GM18909 (cell line): ENCODE measurements at regions not wholly inside any gene's neighbourhood (a gene's known extent, or its start where the extent isn't known, plus 50 kb on each side); places are given as distances from the start of the nearest gene placed in this dataset.

Source experiments
- ATAC-seq: cut with Tn5 transposase; IDR thresholded peaks from one replicate; pipeline ENCODE4 v1.9.1; 2021; ENCODE audit warnings: mild to moderate bottlenecking; ENCODE audit not compliant: unreplicated experiment, poor library complexity

DNA sequence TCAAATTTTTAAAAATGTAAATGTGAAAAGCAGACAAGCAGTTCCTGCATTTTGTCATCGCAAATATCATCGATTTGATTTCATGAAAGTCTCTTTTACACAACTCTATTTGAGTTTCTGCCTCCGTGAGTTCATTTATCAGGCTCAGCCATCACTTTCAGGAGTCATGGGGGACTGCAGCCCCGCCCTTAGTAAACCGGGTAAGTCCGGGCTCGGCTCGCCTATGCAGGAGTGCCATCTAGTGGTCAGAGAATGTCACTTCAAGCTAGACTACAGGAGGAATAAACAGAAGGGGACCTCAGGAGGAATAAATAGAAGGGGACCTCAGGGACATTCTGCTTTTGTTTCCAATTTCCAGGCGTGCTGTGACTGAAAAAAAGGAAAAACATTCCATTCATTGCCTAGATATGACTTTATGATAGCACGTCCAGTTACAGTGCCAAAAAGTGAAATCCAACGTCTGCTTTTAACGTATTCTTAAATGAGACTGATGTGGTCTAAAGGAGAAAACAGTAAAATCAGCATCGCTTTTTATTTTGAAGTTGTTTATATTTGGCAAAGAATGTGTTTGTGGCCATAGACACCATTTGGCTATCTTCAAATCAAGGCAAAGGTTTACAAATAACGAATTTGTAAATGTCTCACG, 333.9 kb downstream of the HACE1 start:
- ATAC-seq = peak; percentile 98

DNA sequence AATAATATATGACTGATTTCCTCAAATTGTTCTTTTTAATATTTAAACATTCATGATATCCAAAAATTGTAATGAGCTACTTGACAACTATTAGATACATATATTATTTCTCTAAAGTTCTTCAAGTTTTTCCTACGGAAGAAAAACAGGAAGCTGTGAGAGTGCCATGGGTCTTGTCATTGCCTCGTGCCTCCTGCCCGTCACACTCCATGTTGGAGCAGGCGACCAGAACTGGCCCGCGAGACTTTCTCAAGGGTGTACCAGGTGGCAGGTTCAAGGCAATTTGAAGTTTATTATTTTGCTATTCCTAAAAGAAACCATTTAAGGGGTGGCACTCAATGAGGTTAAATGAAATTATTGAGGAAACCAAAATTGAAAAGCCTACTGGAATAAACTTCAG, 337.2 kb downstream of the HACE1 start:
- no peak for ATAC-seq

DNA sequence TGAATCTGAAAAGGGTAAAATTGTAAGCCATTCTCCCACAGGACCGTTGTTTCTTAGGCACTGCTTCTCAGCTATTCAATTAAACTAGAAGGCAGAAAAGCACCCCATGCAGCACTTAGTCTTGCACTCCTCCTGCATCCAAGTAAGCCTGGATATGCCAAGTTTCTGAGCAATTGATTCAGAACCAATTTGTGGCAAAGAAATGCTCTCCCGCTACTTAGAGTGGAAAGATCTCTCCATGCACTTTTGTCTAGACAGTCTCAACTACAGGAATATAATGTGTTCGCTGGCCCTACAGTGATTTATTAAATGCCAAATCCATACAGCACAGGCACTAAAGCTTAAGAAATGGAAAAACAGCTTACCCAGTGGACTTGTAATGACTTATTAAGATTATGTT, 338.5 kb downstream of the HACE1 start:
- ATAC-seq = no peak

DNA sequence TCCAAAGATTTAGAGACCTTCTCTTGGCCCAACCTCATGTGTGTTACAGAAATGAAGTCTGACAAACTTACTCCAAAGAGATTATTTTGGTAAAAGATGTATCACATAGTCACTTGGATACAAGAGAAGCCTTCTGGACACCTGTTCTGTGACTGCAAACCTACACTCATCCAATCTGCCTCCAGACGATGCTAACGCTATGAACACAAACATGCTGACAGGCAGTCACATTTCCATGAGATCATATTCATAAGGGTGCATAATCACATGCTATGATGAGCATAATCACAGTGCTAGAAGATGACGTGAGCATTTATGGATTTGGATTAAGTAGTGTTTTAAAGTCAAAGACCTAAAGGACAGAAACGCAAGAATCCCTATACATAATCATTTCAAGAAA, 340.2 kb downstream of the HACE1 start:
- no peak for ATAC-seq

DNA sequence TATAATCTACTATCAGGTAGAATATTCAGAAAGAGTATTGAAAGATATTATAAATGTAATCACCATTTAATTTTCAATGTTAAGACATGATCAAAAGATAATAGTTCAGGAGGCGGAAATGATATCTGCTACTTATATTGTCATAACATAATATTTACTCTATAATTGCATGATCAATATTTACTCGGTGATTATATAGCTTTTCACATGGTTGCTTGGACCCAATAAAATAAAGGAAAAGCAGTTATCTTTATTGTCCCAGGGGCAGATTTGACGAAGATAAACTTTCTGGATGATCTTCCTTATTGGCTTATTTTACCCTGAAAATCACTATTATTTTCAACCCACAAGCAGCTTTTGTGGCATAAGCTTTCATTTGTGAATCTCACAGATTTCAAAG, 350.4 kb downstream of the HACE1 start:
- ATAC-seq = no peak

DNA sequence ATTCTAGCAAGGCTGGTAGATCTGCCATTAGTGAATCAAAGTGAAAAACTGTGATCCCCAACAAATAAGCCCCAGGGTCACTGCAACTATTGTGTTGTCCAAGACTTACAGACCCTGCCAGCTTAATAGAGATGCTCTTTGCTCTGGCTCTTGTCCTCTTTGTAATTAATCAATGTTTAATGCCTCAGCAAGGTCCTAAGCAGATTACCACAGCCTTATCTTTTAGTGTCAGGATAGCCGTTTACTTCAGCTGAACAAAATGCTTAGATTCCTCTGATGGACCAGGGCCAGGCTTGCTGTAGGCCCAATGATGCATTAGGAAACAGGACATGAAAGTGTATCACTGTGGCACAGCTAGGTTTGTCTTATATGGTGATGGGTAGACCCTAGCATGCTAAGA, 353.3 kb downstream of the HACE1 start:
- ATAC-seq = no peak

DNA sequence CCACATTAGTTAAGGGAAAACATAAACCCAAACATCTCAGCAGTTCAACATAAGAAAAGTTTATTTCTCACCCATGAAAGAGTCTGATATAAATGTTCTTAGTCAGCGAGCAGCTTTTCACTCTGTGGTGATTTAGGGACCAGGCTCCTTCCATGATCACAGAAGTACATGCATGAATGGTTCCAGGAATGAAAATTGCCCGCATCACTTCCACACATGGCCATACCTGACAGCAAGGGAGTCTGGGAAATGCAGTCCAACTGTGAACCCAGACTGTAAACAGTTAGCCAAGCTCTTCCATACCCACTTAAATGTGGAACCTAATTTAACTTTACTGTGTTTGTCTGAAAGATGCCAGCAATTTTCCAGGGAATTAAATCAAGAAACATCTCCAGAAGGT, 353.9 kb downstream of the HACE1 start:
- no peak for ATAC-seq

DNA sequence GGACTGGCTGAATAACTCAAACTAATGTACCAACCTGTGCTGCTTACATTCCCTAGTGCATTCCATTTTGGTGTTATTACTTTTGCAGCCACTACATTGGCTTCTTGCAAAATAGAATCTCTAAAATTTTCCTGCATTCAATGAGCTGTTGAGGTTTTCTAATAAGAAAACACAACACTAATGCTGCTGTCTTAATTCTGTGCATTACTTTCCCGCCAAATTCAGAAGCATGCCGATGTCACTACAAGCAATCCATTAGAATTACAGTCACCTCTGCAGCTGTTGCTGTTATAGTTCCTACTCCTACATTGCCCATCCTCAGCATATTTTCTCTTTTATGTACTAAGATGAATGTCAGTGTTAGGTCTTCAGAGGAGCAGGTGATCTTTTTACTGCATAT, 359.5 kb downstream of the HACE1 start:
- no peak for ATAC-seq

DNA sequence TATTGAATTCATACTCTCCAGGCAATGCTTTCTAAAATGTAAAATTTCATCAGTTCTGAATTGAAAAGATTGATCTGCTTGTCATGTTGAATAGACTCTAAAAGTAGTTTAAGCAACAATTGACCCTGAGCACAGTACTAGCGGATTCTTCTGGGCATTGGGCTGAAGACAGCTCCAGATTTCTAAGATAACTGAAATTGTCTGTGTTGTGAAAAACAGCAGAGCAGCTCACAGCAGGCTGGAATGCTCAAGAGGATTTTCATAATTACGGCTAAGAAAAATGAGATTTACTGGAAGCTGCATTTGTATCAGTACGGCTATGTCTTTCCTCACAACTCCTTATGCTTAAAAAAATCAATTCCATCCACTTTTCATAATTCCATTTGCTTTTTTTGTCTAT, 373.7 kb downstream of the HACE1 start:
- no peak for ATAC-seq

DNA sequence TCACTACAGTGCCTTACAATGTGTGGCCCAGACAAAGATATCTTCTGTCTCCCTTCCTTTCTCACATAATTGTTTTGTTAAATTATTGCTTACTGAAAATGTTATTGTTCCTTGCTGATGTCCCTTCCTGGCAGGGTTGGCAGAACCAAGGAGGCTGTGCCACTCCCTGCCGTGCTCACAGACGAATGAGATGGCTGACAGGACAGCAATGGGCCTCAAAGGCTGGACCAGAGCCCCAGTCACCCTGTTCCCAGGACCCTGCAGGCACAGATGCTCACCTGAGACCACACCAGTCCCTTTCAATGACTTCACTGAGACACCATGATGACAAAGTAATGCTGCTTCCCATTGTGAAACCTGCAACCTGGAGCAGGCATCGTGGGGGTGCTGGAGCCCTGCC, 375.1 kb downstream of the HACE1 start:
- ATAC-seq = no peak

DNA sequence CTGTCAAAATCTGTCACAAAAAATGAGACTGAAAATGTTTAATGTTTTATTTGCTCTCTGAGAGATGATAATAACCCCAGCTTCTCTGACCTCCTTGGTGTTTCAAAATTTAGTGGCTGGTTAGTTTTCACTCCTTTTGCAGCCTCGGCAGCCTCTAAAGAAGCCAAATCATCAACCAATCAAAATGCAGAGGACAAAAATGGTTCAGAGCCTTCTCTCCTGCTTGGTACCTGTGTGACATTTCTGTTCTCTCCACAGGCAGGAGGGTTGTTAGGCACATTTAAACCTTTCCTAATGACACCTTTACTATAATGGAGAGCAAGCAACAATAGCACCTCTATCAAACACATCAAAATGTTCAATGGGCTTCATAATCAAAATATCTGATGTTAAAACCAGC, 375.5 kb downstream of the HACE1 start:
- ATAC-seq = no peak

DNA sequence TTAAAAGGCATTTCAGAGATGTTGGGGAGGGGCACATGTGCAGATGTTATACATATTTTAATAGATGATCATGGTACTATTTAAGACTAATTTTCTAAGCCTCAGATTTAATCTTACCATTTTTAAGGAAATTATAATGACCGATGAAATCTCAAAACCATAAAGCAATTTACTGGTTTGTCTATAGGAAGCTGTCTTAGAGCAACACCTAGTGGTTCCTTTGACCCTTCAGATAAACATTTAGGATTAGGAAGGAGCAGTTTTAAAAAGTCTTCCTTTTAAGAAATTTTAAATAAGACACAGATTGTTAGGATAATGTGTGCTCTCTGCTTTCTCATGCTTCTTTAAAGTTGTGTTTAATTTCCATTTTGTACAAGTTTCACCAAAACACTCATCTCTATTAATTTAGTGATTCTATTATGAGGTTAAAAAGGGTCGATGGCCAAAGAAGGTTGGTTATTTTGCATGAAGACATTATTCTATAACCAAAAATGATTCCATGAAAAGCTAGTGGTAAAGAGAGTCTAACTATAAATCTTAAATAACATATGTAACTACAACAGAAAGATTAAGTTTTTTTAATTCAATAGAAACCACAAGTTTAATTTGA, 376.4 kb downstream of the HACE1 start:
- no peak for ATAC-seq

DNA sequence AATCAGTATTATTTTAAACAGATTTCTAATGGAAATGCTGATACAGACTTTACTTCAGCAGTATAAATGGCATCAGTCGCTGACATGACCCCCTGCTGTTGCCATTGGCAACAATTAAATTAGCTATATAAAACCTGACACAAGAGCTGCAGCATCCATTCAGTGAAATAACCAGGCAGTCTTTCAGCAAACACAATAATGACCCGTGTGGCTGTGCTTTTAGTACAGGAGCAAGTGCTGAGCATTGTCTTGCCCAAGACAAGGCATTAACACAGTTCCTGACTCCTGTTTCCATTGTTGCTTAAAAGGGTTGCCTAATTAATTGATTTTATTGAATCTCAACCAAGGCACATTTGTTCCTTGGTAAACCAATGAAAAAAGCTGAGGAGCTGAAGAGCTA, 382.1 kb downstream of the HACE1 start:
- no peak for ATAC-seq

DNA sequence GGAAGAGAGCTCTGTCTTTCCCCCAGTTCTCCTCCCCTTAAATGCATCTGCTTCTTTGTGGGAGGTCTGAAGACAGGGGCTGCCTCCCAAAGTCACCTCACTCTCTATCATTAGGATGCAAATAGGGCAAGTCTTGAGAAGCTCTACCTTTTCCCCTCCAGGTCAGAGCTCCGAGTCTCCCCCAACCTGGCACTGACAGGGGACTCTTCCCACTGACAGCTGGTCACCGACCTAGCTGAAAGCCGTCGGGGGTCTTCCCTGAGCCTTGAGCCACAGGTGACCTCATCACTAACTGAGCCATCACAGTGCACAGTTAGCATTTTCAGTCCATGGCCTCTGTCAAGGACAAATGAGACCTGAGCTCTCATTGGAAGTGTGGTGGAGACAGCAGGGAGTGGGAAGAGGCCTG, 386.7 kb downstream of the HACE1 start:
- no peak for ATAC-seq

DNA sequence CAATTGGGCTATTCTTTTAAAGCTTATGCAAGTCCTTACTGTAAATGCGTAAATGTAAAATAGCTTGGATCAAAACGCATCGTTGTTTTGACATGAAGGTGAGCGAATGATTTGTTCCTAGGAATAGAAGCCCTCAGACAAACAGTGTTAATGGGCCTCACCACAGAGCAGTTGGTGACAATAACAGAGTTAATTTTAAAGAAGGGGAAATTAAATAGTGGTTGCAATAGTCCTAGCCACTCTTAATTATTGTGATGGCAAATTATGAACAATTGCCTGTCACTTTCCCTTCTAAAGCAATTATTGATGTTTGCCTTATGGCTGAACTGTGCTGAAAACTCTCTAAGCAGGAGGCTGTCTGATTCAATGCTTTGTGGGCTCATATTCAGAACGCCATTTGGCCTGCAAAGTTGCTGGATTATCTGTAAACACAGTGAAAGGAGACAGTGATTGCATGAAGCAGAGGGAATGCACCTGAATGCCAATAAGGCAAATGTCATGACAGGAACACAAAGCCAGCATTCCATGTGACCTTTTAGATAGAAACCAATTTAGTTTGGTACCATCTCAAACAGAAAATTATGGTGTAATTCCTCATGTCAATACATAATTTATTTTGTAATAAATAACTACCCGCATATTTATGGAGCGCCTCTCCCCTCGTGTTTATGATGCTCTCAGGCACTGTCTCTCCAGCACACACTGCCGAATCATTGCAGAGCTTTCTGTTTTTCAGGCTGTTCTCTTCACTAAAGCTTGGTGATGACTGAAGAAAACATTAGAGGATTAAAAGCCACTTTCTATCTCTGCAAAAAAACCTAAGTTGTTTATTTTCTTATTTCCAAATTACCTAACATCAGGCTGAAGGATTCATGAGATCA, 387.5 kb downstream of the HACE1 start:
- no peak for ATAC-seq

DNA sequence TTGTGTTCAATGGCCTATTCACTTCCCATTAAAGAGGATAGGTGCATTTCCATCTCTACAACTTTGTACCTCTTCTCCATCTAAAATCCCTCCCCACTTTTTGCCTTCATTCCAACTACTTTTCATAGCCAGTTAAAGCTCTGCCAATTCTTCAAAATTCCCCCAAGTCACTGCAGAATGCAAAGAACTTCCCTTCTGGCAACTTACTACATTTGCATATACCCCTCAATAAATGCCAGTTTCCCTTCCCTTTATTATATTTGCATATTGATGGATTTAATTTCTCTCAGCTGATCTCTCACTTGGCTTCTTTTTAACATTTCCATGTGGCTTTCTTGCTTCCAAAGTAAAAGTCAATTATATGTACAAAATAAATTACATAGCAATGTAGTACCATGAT, 393.4 kb downstream of the HACE1 start:
- ATAC-seq = no peak

DNA sequence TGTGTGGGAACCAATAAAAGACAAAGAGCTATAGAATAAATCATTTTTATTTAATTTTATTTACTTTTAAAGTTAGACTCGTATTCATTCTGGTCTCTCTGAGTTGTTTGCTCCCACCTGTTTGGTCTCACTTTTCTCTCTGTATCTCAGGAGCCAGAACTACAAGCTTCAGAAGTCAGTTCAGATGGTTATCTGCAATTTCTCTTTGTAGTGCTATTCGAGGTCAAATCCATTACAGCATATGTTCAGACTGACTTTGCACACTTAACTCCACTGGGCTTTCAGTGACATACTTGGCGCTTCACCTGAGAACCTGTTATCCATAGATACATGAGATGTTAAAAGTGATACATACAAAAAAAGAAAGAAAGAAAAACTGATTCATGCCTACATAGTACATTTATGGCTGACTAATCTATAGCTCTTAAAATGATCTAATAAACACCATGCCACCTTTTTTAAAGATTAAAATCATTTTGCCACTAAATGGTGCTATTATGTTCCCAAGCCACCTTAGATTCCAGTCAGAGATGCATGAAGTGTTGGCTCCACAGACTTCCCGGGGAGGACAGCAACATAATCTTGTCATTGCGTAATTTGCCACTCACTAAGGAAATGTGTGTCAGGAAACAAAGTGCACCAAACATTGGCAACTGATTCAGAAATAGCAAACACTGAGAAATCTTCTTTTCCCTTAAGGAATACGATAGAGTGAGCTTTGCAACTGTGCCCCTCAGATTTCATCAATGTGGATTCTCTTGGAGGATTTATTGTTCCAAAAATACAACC, 396.7 kb downstream of the HACE1 start:
- ATAC-seq = no peak

DNA sequence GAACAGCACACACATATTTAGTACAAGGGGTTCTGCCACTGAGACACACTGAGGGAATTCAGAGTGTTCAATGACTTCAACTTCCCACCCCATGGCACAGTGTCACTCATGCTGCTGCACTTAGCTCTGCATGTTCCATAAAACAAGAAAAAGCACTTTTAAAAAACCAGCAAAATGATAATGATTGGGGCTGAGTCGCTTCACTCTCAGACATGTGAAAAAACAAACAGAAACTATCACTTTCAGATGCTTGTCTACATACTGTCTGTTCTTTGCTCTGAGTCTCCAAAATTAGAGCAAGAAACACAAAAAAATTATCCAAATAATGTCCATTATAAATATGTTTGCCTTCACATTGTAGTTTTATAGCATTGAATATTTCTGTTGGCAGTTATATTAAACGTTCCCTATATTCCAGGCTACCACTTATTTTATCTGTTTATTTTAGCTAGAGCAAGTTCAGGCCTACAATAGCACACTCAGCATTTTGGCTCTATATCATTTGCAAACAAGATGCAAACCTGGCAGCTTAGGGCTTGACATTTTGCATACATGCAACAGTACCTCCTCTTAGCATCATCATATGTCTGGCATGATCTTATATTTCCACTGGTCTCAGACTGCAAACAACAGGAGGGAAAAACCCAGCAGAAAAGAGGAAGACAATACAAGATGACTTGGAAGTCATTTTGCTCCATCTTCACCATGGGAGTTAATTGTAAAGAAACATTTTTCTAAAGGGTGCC, 398.8 kb downstream of the HACE1 start:
- peak; percentile 49 for ATAC-seq

DNA sequence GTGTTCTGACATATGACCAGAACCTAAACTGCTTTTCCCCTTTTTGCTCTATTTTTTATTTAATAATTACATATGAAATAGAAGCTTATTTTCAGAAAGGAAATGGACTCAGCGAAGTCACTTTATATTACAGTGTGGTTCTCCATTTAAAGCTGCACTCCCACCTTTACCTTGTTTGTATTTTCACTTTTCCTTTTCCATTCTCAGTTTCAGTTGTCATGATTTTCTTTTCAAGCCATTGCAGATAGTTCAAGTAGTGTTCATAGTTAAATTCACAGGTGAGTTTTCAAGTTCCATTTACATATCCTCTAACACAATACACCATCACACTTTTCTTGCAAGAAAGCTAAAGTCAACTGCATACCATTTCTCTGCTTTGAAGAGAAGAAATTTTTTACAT, 400.2 kb downstream of the HACE1 start:
- ATAC-seq = peak; percentile 85

DNA sequence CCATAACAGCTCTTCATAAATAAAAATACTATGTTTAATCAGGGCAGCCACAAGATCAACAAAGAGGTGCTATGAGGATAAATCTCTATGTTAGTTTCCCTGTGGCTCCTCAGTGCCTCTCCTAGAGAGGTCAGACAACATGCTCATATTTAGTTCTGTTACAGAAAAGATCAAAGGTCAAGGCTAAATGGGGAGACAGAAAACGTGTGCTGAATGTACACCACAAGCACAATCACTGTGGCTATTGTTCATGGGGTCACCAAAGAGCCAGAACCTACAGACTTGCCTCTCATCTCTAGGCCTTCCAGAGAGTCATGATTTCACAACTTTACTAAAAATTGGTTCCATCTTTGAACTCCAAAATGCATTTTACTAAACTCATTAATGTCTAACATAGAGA, 409.8 kb downstream of the HACE1 start:
- ATAC-seq = no peak
